ENCODE measurements at regions not wholly inside any gene's neighbourhood (a gene's known extent, or its start where the extent isn't known, plus 50 kb on each side); places are given as distances from the start of the nearest gene placed in this dataset.

GRCh38 chr16:26316683-26317464 is 625.1 kb downstream of the HS3ST4 start:
- Histone ChIP-seq H3K27ac (ENCODE audit: control insufficient read depth, insufficient read depth, low read length) (no peak overlapping the region), H3K9me3 (ENCODE audit: control insufficient read depth, low read depth, low read length) (no peaks in the 10 kb centered on the region), H3K27me3 (ENCODE audit: control insufficient read depth, extremely low read depth, insufficient read depth, low read length) (no peaks in the 10 kb centered on the region), H3K9ac (ENCODE audit: control insufficient read depth, extremely low read depth, insufficient read depth, low read length) (no peak overlapping the region), H3K36me3 (ENCODE audit: control insufficient read depth in 2 of 2, extremely low read depth in 1 of 2, insufficient read depth in 2 of 2, low read length in 2 of 2) (no peaks in the 10 kb centered on the region), H3K79me2 (ENCODE audit: control insufficient read depth, insufficient read depth, low read length) (no peaks in the 10 kb centered on the region), H3K4me2 (ENCODE audit: control insufficient read depth, extremely low read depth, insufficient read depth, low read depth, low read length) (no peak overlapping the region), H3K4me1 (ENCODE audit: control insufficient read depth, extremely low read depth, insufficient read depth, low read length) (no peaks in the 10 kb centered on the region), H2AFZ (ENCODE audit: control insufficient read depth, low read length) (no peak overlapping the region), H3K4me3 (ENCODE audit: control insufficient read depth in 2 of 3, extremely low read depth in 1 of 3, insufficient read depth in 2 of 3, low read depth in 1 of 3, low read length in 3 of 3) (no peak overlapping the region), H3K9me1 (ENCODE audit: control insufficient read depth, extremely low read depth, insufficient read depth, low read length) (no peaks in the 10 kb centered on the region), H4K20me1 (ENCODE audit: control insufficient read depth, extremely low read depth, insufficient read depth, low read length) (no peaks in the 10 kb centered on the region)
- FAIRE-seq (no peak), DNase-seq (ENCODE audit: low read depth, low spot score) (no peak)
- TF ChIP-seq EZH2 (IDR thresholded peaks at IDR 0.05; ENCODE audit: low read length) (no peak), CTCF (optimal IDR thresholded peaks at IDR 0.05 in 1 of 3, IDR thresholded peaks at IDR 0.05 in 1 of 3, conservative IDR thresholded peaks at IDR 0.05 in 1 of 3; ENCODE audit: extremely low read depth in 1 of 3, insufficient read depth in 2 of 3, low read length in 3 of 3) (no peak)
- dilution Hi-C loops (cut with MboI; ENCODE audit: extremely low pct_ligation_motif_present, low sequenced_read_pairs), result no loop called here

GRCh38 chr16:26317885-26318284 is 626.1 kb downstream of the HS3ST4 start:
- Histone ChIP-seq H3K9ac (ENCODE audit: control insufficient read depth, extremely low read depth, insufficient read depth, low read length) (no peak overlapping the region), H3K36me3 (ENCODE audit: control insufficient read depth in 2 of 2, extremely low read depth in 1 of 2, insufficient read depth in 2 of 2, low read length in 2 of 2) (no peaks in the 10 kb centered on the region), H3K4me1 (ENCODE audit: control insufficient read depth, extremely low read depth, insufficient read depth, low read length) (no peaks in the 10 kb centered on the region), H3K4me2 (ENCODE audit: control insufficient read depth, extremely low read depth, insufficient read depth, low read depth, low read length) (no peak overlapping the region), H3K27ac (ENCODE audit: control insufficient read depth, insufficient read depth, low read length) (no peak overlapping the region), H3K4me3 (ENCODE audit: control insufficient read depth in 2 of 3, extremely low read depth in 1 of 3, insufficient read depth in 2 of 3, low read depth in 1 of 3, low read length in 3 of 3) (no peak overlapping the region), H3K9me1 (ENCODE audit: control insufficient read depth, extremely low read depth, insufficient read depth, low read length) (no peaks in the 10 kb centered on the region), H4K20me1 (ENCODE audit: control insufficient read depth, extremely low read depth, insufficient read depth, low read length) (no peaks in the 10 kb centered on the region), H3K27me3 (ENCODE audit: control insufficient read depth, extremely low read depth, insufficient read depth, low read length) (no peaks in the 10 kb centered on the region), H2AFZ (ENCODE audit: control insufficient read depth, low read length) (no peak overlapping the region), H3K9me3 (ENCODE audit: control insufficient read depth, low read depth, low read length) (no peaks in the 10 kb centered on the region), H3K79me2 (ENCODE audit: control insufficient read depth, insufficient read depth, low read length) (no peaks in the 10 kb centered on the region)
- DNase-seq (ENCODE audit: low read depth, low spot score) (no peak), FAIRE-seq (no peak)
- dilution Hi-C loops (cut with MboI; ENCODE audit: extremely low pct_ligation_motif_present, low sequenced_read_pairs), result no loop called here
- no peak for TF ChIP-seq CTCF (optimal IDR thresholded peaks at IDR 0.05 in 1 of 3, IDR thresholded peaks at IDR 0.05 in 1 of 3, conservative IDR thresholded peaks at IDR 0.05 in 1 of 3; ENCODE audit: extremely low read depth in 1 of 3, insufficient read depth in 2 of 3, low read length in 3 of 3)
- no peak for TF ChIP-seq EZH2 (IDR thresholded peaks at IDR 0.05; ENCODE audit: low read length)
